COR-L47 (cell line): ENCODE measurements at regions not wholly inside any gene's neighbourhood (a gene's known extent, or its start where the extent isn't known, plus 50 kb on each side); places are given as distances from the start of the nearest gene placed in this dataset.

Experiments used
- DNase-seq: peaks from one replicate; lab custom pipeline; 2025; lab: John Stamatoyannopoulos, UW

- no peak for DNase-seq
Observed at GRCh38 chr11:128222245-128222884, 365.0 kb downstream of the ETS1 start.

- no peak for DNase-seq
Observed at GRCh38 chr11:128219731-128220120, 367.6 kb downstream of the ETS1 start.

GRCh38 chr11:128216198-128216597 is 371.2 kb downstream of the ETS1 start:
- DNase-seq, result no peak

GRCh38 chr11:128215238-128215882 is 372.0 kb downstream of the ETS1 start:
- no peak for DNase-seq

GRCh38 chr11:128214263-128214662 is 373.1 kb downstream of the ETS1 start:
- no peak for DNase-seq

- no peak for DNase-seq
Observed at GRCh38 chr11:128213461-128213860, 373.9 kb downstream of the ETS1 start.

GRCh38 chr11:128212324-128212723 is 375.0 kb downstream of the ETS1 start:
- no peak for DNase-seq

- no peak for DNase-seq
Observed at GRCh38 chr11:128210148-128210940, 377.0 kb downstream of the ETS1 start.

GRCh38 chr11:128209138-128209435 is 378.3 kb downstream of the ETS1 start:
- DNase-seq, result no peak

- DNase-seq, result no peak
Observed at GRCh38 chr11:128208329-128209137, 378.8 kb downstream of the ETS1 start.

- no peak for DNase-seq
Observed at GRCh38 chr11:128207861-128208321, 379.5 kb downstream of the ETS1 start.

GRCh38 chr11:128206461-128206860 is 380.9 kb downstream of the ETS1 start:
- no peak for DNase-seq

GRCh38 chr11:128205796-128206195 is 381.6 kb downstream of the ETS1 start:
- no peak for DNase-seq

GRCh38 chr11:128204898-128205297 is 382.5 kb downstream of the ETS1 start:
- no peak for DNase-seq

- no peak for DNase-seq
Observed at GRCh38 chr11:128201801-128202200, 385.6 kb downstream of the ETS1 start.

GRCh38 chr11:128201009-128201408 is 386.3 kb downstream of the ETS1 start:
- no peak for DNase-seq

- no peak for DNase-seq
Observed at GRCh38 chr11:128200467-128200866, 386.9 kb downstream of the ETS1 start.

GRCh38 chr11:128198216-128198772 is 389.1 kb downstream of the ETS1 start:
- no peak for DNase-seq

GRCh38 chr11:128196235-128196634 is 391.1 kb downstream of the ETS1 start:
- no peak for DNase-seq

- DNase-seq, result no peak
Observed at GRCh38 chr11:128195756-128196155, 391.6 kb downstream of the ETS1 start.

GRCh38 chr11:128195057-128195751 is 392.2 kb downstream of the ETS1 start:
- DNase-seq, result no peak
